Right atrium auricular region (tissue), 2 donors: ENCODE measurements at regions not wholly inside any gene's neighbourhood (a gene's known extent, or its start where the extent isn't known, plus 50 kb on each side); places are given as distances from the start of the nearest gene placed in this dataset.

ENCODE experiments used
- DNase-seq: peaks from one replicate; pipeline ENCODE4 v3.0.0-alpha.2; 2019; ENCODE audit warnings: low spot score
- H3K27ac ChIP-seq, 2 donors: fragments of 200-600 bp; sonication (generic); 1 replicate in 1 of 2; 2 replicates in 1 of 2; pipeline ENCODE4 v1.5.1; 2016 to 2019
- H3K27me3 ChIP-seq, 2 donors: fragments of 200-600 bp; sonication (generic); one replicate each; pipeline versions ENCODE4 v1.5.1 to v1.6.0; 2017 to 2019
- H3K36me3 ChIP-seq: fragments of 200-600 bp; sonication (generic); one replicate; pipeline ENCODE4 v1.5.1; 2016
- H3K4me1 ChIP-seq, 2 donors: fragments of 200-600 bp; sonication (generic); one replicate each; pipeline versions ENCODE4 v1.5.1 to v1.6.0; 2017 to 2019
- H3K4me3 ChIP-seq, 2 donors: fragments of 200-600 bp; sonication (generic); 1 replicate in 1 of 2; 2 replicates in 1 of 2; pipeline ENCODE4 v1.5.1; 2017 to 2019; ENCODE audit warnings: mild to moderate bottlenecking in 1 of 2, moderate library complexity in 1 of 2
- H3K9me3 ChIP-seq, 2 donors: fragments of 200-600 bp; sonication (generic); one replicate each; pipeline ENCODE4 v1.5.1; 2019
- TF ChIP-seq, protein P1 (sequence below), 2 donors: fragments of 200-600 bp; sonication (generic); IDR thresholded peaks; one replicate each; pipeline ENCODE4 v1.5.1; 2019; ENCODE audit warnings: antibody characterized with exemption in 2 of 2

DNA sequence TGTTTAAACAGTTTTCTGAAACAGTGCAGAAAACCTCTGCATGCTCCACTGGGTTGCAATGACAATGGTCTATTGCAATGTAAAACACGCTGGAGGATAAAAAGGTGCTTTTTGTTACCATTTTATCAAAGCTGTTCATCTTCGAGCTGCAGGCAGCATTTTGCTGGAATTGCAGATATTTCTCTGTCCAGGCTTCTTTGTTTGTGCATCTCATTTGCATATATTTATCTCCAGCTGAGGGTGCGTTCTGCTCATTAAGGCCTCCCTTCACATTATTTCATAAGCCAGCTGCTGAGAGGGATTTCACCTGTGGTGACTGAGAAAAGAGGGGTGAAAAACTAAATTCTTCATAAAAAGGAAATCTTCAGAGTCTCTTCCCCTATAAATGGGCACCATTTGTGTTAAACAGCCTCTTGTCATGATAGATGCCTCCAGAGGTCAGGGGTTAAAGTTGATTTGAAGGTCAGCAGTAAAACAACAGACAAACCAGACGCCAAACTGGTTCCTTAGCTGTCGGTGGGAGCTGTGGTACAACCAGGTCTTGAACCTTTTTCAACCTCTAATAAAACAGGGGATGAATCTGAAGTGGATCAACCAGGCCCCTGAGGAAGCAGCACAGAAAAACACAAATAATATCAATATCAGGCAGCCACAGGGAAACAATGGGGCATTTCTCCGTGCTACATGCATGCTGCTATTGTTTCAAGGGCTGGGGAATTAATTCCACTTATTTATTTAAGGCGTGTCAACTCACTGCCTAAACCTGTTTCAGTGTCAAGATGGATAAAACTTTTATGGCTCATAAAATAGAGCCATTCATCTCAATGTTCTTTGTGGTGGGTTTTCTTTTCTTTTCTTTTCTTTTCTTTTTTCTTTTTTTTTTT, 265.1 kb downstream of the MEIS1 start:
- Histone ChIP-seq H3K9me3 (no peaks in the 10 kb centered on the region), H3K4me3 (no peak overlapping the region), H3K36me3 (no peaks in the 10 kb centered on the region), H3K27me3 (no peaks in the 10 kb centered on the region), H3K4me1 (no peaks in the 10 kb centered on the region), H3K27ac (no peak overlapping the region)
- TF ChIP-seq, protein P1, sequence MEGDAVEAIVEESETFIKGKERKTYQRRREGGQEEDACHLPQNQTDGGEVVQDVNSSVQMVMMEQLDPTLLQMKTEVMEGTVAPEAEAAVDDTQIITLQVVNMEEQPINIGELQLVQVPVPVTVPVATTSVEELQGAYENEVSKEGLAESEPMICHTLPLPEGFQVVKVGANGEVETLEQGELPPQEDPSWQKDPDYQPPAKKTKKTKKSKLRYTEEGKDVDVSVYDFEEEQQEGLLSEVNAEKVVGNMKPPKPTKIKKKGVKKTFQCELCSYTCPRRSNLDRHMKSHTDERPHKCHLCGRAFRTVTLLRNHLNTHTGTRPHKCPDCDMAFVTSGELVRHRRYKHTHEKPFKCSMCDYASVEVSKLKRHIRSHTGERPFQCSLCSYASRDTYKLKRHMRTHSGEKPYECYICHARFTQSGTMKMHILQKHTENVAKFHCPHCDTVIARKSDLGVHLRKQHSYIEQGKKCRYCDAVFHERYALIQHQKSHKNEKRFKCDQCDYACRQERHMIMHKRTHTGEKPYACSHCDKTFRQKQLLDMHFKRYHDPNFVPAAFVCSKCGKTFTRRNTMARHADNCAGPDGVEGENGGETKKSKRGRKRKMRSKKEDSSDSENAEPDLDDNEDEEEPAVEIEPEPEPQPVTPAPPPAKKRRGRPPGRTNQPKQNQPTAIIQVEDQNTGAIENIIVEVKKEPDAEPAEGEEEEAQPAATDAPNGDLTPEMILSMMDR (IDR thresholded peaks at IDR 0.05) = no peak
- no peak for DNase-seq

DNA sequence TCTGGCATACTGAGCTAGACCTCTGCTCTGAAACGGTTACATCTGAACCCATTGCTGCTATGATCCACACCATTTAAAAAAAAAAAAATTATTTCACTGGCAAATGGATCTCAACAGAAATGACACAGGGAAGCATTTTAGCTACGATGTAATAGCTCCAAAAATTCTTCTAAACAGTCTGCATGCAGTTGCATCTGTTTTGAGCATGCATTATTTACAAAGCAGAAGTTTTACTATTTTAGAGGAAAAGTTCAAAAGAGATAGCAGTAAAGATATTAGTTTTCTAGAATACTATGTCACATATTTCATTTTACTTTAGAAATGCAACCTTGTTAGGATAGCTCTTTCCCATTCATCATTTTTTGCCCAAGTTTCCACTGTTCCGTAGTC, 265.7 kb downstream of the MEIS1 start:
- Histone ChIP-seq H3K36me3 (no peaks in the 10 kb centered on the region), H3K9me3 (no peaks in the 10 kb centered on the region), H3K4me1 (no peaks in the 10 kb centered on the region), H3K27me3 (no peaks in the 10 kb centered on the region), H3K27ac (no peak overlapping the region), H3K4me3 (no peak overlapping the region)
- TF ChIP-seq, protein P1 (IDR thresholded peaks at IDR 0.05) = no peak
- no peak for DNase-seq

DNA sequence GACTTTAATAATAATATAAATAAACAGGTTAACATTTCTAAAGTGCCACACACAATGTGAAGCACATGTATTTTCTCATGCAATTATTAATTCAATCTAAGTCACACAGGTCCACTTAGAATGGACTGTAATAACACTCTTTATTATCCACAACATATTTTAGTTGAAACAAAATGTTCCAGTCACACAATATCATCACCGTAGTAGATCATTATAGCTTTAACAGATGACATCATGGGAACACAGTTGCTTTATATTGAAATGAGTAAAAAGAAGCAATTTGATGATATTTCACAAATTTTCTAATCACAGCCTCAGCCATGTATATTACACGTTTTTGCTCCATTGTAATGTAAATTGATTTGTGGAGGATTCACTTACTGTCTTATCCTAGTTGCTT, 266.3 kb downstream of the MEIS1 start:
- H3K9me3 ChIP-seq = no peaks in the 10 kb centered on the region

DNA sequence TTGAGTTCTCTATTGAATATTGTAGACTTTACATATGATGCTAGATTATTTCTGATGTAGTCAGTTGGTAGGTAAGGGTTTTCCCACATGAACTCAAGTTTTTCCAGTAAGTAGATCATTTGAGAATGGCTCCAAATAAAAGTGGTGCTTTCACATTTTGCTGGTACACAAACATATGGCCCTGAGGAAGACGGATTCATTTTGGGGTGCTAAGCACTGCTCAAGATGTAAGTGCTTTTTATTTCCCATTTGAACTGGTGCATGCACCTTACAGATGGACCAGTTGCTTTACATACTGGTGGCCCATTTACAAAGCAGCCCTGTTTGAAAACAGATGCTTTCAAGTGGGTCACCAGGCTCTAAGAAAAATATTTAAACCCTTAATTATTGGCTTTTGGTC, 266.7 kb downstream of the MEIS1 start:
- no peak overlapping the region for H3K4me3 ChIP-seq
- H3K36me3 ChIP-seq = no peaks in the 10 kb centered on the region
- no peaks in the 10 kb centered on the region for H3K27me3 ChIP-seq
- H3K9me3 ChIP-seq = no peaks in the 10 kb centered on the region
- H3K4me1 ChIP-seq = no peaks in the 10 kb centered on the region
- TF ChIP-seq, protein P1 (IDR thresholded peaks at IDR 0.05) = no peak
- no peak for DNase-seq
- no peak overlapping the region for H3K27ac ChIP-seq

More for the DNA sequence above, 266.3 kb downstream of the MEIS1 start:
- Histone ChIP-seq H3K27ac (no peak overlapping the region), H3K27me3 (no peaks in the 10 kb centered on the region), H3K4me1 (no peaks in the 10 kb centered on the region), H3K4me3 (no peak overlapping the region), H3K36me3 (no peaks in the 10 kb centered on the region)
- TF ChIP-seq, protein P1 (IDR thresholded peaks at IDR 0.05) = no peak
- DNase-seq = no peak

DNA sequence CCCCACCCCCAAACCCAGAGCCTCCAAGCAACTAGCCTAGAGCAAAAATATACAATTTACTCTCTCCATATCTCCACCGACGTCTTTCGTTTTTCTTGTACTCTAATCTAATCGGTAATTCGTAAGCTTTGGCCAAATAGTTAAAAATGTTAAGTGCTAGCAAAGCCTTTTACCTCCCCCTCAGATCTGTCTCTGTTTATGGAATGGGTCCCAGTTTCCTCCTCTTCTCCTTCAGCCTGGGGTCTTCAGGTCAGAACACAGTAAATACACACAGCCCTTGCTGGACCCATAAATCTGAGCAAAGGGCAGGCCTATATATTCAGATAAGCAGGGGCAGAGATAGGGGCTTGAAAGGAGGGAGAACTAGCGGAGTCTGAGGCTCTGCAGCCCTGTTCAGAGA, 267.4 kb downstream of the MEIS1 start:
- no peaks in the 10 kb centered on the region for H3K27me3 ChIP-seq
- no peaks in the 10 kb centered on the region for H3K4me1 ChIP-seq
- H3K27ac ChIP-seq = no peak overlapping the region
- no peak overlapping the region for H3K4me3 ChIP-seq
- H3K36me3 ChIP-seq = no peaks in the 10 kb centered on the region
- H3K9me3 ChIP-seq = no peaks in the 10 kb centered on the region
- no peak for DNase-seq
- TF ChIP-seq, protein P1 (IDR thresholded peaks at IDR 0.05) = no peak

DNA sequence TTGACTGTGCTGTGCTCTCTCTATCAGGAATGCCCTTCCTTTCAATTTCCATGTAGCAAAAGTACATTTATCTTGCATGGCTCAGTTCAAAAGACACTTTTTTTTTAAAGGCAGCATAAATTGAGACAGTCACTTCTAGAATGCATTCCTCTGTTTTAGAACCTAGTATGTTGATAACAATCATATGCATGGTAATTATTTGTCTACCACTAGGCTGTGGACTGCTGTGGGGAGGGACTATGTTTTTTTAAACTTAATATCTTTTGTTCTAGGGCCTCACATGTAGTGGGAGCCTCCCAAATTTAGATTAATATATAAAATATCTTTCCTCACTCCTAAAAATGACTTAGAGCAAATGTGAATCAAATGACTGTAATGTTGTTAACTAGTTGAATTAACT, 269.9 kb downstream of the MEIS1 start:
- H3K4me3 ChIP-seq = no peak overlapping the region
- no peaks in the 10 kb centered on the region for H3K9me3 ChIP-seq
- H3K4me1 ChIP-seq = no peaks in the 10 kb centered on the region
- no peaks in the 10 kb centered on the region for H3K27me3 ChIP-seq
- TF ChIP-seq, protein P1 (IDR thresholded peaks at IDR 0.05) = no peak
- DNase-seq = no peak
- H3K36me3 ChIP-seq = no peaks in the 10 kb centered on the region
- H3K27ac ChIP-seq = no peak overlapping the region
